GM12873 (cell line): ENCODE measurements at regions not wholly inside any gene's neighbourhood (a gene's known extent, or its start where the extent isn't known, plus 50 kb on each side); places are given as distances from the start of the nearest gene placed in this dataset.

Source experiments
- TF ChIP-seq, protein P1 (sequence below): IDR thresholded peaks from 2 replicates; pipeline ENCODE4 v1.5.1; 2012; ENCODE audit warnings: low read depth, mild to moderate bottlenecking, moderate library complexity, low read length, control low read depth; ENCODE audit not compliant: insufficient read depth; ENCODE audit errors: missing control alignments

DNA sequence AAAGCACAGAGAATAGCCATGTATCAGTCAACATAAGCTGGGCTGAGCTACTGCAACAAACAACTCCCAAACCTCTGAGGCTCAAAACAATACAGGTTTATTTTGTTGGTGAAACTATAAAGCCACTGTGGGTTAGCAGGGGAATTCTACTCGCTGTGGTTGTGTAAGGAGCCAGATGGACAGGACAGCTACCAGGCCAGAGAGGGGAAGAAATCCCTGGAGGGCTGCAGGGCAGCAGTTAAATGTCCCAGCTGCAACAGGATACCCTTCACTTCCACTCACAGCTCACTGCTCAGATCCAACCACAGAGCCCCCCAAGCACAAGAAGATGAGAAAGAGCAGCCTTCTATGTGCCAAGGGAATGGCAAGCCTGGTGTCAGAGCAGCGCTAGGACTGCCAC is 245.9 kb upstream of the RAB6C start:
- TF ChIP-seq, protein P1, sequence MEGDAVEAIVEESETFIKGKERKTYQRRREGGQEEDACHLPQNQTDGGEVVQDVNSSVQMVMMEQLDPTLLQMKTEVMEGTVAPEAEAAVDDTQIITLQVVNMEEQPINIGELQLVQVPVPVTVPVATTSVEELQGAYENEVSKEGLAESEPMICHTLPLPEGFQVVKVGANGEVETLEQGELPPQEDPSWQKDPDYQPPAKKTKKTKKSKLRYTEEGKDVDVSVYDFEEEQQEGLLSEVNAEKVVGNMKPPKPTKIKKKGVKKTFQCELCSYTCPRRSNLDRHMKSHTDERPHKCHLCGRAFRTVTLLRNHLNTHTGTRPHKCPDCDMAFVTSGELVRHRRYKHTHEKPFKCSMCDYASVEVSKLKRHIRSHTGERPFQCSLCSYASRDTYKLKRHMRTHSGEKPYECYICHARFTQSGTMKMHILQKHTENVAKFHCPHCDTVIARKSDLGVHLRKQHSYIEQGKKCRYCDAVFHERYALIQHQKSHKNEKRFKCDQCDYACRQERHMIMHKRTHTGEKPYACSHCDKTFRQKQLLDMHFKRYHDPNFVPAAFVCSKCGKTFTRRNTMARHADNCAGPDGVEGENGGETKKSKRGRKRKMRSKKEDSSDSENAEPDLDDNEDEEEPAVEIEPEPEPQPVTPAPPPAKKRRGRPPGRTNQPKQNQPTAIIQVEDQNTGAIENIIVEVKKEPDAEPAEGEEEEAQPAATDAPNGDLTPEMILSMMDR, result no peak

DNA sequence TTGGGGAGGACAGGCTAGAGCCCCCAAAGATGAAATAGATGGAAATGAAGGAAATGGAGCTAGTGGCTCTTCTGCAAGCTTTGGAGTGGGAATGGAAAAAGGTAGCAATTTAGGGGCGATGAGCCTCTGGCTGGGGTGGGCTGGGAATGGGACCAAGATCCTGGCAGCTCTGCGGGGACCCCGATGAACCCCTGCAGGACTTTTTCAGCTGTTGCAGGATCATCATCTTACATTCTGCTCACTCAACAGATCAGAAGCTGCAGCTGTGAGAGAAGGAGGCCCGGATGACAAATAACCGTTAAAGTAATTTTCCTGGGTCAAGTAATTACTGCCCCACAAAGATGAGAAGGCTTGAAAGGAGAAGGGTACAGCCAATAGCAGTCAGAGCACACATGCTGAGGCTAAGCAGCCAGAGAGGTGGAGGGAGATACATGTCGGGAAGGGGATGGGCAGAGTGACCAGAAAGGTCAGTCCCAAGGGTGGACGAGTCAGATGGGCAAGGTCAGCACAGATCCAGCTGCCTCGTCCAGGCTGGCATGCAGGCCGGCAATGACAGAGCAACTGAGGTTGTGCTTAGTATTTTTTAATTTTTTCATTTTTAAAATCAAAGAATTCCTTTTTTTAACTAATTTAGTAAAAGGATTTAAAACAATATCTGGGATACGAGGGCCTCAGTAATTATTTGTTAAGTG is 245.0 kb upstream of the RAB6C start:
- TF ChIP-seq, protein P1, result no peak

DNA sequence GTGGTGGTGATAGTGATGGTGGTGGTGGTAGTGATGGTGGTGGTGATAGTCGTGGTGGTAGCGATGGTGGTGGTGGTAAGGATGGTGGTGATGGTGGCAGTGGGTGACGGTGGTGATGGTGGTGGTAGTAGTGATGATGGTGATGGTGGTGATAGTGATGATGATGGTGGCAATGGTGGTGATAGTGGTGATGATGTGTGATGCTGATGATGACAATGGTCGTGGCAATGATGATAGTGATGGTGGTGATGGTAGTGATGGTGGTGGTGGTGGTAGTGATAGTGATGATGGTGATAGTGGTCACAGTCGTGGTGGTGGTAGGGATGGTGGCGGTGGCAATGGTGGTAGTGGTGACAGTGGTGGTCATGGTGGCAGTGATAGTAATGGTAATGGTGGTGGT is 243.9 kb upstream of the RAB6C start:
- TF ChIP-seq, protein P1, result no peak

DNA sequence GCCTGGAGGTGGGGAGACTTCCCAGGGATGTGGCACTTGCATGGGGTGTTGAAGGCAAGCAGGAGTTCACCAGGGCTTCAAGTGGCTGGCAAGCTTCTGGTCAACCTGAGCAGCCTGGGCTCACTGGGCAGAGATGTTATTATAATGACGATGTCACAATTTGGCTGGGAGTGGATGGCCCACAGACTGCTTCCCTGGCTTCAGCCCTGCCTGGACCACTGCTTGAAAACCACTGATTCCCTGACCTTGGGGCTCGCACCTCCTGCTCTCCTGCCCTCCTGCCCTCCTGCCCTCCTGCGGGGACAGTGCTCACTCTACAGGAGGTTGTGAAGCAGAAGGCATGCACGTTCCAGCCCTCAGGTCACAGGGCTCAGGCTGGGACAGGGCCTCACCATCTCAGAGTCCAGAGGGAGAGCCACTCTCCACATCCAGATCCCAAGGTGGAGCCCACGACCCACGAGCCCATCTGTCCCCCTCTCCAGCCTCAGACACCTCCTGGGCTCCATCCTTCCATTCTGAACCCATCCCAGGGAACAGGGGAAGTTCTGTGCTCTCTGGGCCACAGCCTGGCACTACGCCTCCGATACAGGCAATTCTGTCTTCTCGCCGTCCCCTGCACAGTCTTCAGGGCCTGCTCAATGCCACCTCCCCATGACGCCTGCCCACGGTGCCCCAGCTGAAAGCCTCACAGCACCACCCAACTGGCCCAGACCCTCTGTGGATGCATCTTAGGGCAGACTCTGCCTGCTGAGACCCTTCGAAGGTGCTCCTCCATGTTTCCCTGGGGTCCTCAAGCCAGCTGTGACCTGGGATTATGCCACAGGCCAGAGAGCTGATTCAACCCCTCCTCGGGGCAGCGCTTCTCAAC is 241.6 kb upstream of the RAB6C start:
- TF ChIP-seq, protein P1, result no peak

DNA sequence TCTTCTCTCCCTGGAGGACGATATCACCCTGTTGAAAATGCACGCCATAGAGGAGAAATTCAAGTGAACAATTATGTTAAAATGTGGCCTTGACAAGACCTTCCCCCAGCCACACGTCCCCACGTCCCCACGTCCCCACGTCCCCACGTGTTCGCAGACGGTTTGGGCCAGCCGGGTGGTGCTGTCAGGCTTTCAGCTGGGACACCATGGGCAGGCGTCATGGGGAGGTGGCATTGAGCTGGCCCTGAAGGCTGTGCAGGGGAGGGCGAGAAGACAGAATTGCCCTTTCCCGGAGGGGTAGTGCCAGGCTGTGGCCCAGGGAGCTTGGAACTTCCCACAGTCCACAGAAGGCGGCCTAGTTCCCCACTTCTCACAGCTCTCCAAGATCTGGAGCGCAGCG is 240.7 kb upstream of the RAB6C start:
- TF ChIP-seq, protein P1, result no peak

DNA sequence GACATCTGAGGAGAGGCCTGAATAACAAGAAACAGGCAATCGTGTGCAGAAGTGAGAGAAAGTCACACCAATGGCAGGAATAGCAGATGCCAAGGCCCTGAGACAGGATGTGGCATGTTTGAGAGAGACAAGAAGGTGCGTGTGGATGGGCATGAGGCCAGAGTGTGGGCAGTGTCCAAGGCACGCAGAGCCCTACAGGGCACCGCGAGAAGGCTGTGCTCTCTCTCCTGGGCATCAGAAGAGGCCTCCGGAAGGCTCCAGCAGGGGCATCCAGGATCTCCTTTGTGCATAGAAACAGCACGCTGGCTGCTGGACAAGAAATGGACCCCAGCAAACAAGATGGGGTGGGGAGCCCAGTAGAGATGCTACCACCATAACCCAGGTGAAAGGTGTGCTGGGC is 239.0 kb upstream of the RAB6C start:
- TF ChIP-seq, protein P1, result no peak

DNA sequence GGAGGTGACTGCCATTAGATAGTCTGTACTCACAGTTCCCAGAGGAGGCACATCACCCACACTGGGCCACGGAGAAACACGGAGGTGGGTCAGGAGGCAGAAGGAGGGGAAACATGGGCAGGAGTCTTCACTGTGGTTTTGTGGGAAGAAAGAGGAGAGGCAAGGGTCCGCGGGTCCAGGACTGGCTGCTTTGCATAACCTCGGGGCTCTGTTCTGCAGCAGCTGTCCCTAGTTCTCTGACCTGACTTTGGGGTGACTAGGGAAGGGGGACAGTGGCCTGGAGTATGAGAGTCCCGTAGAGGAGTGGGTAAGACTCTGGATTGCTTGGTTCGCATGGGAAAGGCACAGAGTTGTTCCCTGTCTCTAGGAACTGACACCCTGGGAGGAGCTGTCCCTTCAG is 238.3 kb upstream of the RAB6C start:
- TF ChIP-seq, protein P1, result no peak
